ENCODE measurements at regions not wholly inside any gene's neighbourhood (a gene's known extent, or its start where the extent isn't known, plus 50 kb on each side); places are given as distances from the start of the nearest gene placed in this dataset.

DNA sequence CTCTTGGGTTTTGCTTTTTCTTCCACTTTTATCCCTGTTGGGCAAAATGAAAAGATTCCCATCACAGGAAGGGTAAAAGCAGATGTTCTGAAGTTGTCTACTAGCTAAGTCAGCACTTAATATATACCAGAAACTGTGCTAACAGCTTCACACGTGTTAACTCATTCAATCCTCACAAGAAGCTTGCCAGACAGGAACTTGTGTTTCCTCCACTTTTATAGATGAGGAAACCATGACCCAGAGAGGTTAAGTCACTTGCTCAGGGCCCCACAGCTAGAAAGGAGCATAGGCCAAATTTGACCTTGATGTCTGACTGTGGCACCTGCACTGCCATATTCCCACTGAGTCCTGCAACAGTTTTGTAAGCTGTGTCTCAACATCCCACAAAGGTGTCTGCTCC lies 76.8 kb upstream of the EPC2 start:
- TF ChIP-seq, protein P1, sequence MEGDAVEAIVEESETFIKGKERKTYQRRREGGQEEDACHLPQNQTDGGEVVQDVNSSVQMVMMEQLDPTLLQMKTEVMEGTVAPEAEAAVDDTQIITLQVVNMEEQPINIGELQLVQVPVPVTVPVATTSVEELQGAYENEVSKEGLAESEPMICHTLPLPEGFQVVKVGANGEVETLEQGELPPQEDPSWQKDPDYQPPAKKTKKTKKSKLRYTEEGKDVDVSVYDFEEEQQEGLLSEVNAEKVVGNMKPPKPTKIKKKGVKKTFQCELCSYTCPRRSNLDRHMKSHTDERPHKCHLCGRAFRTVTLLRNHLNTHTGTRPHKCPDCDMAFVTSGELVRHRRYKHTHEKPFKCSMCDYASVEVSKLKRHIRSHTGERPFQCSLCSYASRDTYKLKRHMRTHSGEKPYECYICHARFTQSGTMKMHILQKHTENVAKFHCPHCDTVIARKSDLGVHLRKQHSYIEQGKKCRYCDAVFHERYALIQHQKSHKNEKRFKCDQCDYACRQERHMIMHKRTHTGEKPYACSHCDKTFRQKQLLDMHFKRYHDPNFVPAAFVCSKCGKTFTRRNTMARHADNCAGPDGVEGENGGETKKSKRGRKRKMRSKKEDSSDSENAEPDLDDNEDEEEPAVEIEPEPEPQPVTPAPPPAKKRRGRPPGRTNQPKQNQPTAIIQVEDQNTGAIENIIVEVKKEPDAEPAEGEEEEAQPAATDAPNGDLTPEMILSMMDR (IDR thresholded peaks at IDR 0.05; ENCODE audit: control extremely low read depth, extremely low read depth, low read depth, missing control alignments), result no peak
- POLR2A ChIA-PET, result no interaction called here
- CTCF ChIA-PET, result interaction anchor here (1.0 to 3.0 kb wide), 2 partner anchors 15 to 20 kb away, joined by 3 to 19 read pairs; no protein-coding TSS in a partner anchor
- DNase-seq (ENCODE audit: extremely low spot score), result no peak

DNA sequence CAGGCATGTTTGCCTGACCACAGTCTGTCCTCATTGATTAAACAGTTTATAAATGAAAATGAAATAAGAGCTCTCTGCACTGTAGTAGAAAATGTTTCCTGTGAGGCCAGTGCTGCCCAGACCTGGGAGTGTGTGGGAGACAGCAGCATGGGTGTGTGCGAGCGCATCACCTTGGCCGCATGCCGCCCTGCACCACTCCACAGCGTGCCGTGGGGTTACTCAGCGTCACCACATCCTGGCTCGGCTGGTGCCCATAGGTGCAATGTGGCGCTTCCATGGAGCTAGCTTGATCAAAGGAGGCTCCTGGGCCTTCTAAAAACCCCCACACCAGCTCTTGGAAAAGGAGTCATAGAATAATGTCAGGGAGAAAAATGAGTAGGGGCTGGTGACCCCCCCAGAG lies 76.0 kb upstream of the EPC2 start:
- no peak for DNase-seq (ENCODE audit: extremely low spot score)
- TF ChIP-seq, protein P1 (IDR thresholded peaks at IDR 0.05; ENCODE audit: control extremely low read depth, extremely low read depth, low read depth, missing control alignments), result no peak
- ChIA-PET CTCF (interaction anchor here (3.0 kb wide), 1 partner anchor 16 kb away, joined by 19 read pairs; no protein-coding TSS in a partner anchor), POLR2A (no interaction called here)

DNA sequence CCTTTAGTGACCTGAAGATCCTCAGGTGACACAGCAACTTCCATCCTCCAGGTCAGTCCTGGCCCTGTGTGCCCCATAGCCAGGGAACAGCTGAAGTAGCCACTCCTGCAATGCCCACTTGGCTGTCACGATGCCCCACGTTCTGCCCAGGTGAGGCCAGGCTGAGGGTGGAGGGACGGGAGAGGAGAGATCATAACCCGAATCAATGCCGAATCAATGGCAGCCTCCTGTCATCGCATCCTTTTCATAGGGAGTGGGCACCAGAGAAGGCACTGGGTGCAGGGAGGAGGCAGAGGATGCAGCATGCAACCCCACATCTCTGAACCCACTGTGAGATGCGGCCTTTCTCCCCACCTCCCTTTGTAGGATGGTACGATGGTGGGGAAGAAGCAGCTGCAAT lies 75.3 kb upstream of the EPC2 start:
- no peak for DNase-seq (ENCODE audit: extremely low spot score)
- ChIA-PET CTCF (no interaction called here), POLR2A (no interaction called here)
- TF ChIP-seq, protein P1 (IDR thresholded peaks at IDR 0.05; ENCODE audit: control extremely low read depth, extremely low read depth, low read depth, missing control alignments), result no peak

DNA sequence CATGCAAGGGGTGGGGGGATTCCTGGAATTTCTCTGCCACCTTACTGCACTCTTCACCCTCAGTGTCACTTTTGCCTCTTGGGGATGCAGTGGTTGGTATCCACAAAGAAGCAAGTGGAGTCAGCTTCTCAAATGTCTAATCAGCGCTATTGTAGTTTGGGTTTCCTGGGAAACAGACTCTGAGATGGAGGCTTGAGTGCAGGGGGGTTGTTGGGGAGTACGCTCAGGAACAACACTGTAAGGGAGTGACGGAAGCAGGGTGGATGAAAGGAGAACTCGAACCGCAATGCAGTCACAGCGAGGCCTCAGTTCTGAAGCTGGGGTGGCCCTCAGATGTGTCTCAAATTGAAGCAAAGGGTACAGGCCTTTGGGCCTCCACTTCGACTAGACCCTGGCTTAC lies 73.6 kb upstream of the EPC2 start:
- TF ChIP-seq, protein P1 (IDR thresholded peaks at IDR 0.05; ENCODE audit: control extremely low read depth, extremely low read depth, low read depth, missing control alignments), result no peak
- ChIA-PET CTCF (interaction anchor here (1.0 to 1.3 kb wide), 2 partner anchors 9 to 10 kb away, joined by 4 to 6 read pairs; no protein-coding TSS in a partner anchor), POLR2A (no interaction called here)
- no peak for DNase-seq (ENCODE audit: extremely low spot score)

DNA sequence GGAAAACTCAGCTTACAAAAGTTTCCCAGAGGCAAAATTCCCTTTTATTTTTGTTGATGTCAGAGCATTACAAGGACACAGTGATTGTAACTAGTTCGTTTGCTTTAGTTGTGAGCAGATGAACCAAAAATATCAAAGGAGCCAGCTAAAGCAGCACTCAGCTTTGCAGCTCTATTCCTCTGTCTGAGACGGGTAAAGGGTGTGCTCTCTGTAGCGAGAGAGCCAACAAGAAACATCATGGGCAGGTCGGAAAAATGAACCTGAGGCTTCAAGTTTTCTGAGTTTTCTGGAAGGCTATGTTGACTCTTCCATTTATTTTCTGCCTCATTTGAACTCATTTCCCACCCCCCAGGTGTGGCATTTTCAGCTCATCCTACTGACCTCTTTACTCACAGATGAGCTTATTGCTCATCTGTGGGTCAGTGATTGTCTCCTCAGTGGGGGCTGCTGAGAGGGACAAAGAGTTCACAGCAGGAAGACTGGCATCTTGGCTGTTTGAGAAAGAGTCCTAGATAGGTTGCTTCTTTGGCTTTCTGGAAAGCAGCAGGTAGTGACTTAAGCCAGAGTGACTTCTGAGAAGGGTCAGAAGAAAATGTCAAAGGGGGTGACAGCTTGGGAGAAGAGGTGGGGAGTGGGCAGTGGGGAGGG lies 66.6 kb upstream of the EPC2 start:
- ChIA-PET CTCF (interaction anchor here (1.0 to 1.2 kb wide), 3 partner anchors 10 to 464 kb away, joined by 3 read pairs; no protein-coding TSS in a partner anchor), POLR2A (no interaction called here)
- TF ChIP-seq, protein P1 (IDR thresholded peaks at IDR 0.05; ENCODE audit: control extremely low read depth, extremely low read depth, low read depth, missing control alignments), result no peak
- DNase-seq (ENCODE audit: extremely low spot score), result no peak

DNA sequence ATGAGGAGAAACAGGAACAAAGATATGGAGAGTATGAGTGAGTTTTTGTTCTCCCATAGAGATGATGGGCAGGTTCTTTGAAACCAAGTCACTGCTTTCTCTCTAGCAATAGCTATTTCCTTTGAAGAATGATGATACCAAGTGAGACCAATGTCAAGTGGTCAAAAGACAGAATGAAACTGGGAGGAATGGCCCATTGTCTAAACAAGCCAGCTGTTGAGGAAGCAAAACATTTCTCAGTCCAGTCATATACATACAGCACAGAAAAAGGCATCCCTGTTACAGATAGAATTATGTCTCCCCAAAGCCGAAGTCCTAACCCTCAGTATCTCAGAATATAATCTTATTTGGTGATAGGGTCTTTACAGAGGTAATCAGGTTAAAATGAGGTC lies 66.1 kb upstream of the EPC2 start:
- TF ChIP-seq, protein P1 (IDR thresholded peaks at IDR 0.05; ENCODE audit: control extremely low read depth, extremely low read depth, low read depth, missing control alignments), result no peak
- DNase-seq (ENCODE audit: extremely low spot score), result no peak
- CTCF ChIA-PET, result interaction anchor here (1.2 kb wide), 2 partner anchors 9 to 463 kb away, joined by 3 read pairs; no protein-coding TSS in a partner anchor
- POLR2A ChIA-PET, result no interaction called here

All from GM10248 (cell line).